A549 (cell line): ENCODE measurements at regions not wholly inside any gene's neighbourhood (a gene's known extent, or its start where the extent isn't known, plus 50 kb on each side); places are given as distances from the start of the nearest gene placed in this dataset.

ENCODE experiments used
- EP300 ChIP-seq, 2 experiments: fragments of >200 bp; sonication (Bioruptor Twin); formaldehyde crosslinking; IDR thresholded peaks; 2 replicates in 1 of 2; 3 replicates in 1 of 2; pipeline ENCODE4 v1.6.1; 2016 to 2017
- NFE2L2 ChIP-seq: fragments of 150-350 bp; conservative IDR thresholded peaks from 2 replicates; pipeline ENCODE4 v1.6.1; 2014; ENCODE audit warnings: low read length

GRCh38 chr9:107855164-107855563, 365.6 kb upstream of the KLF4 start:
- TF ChIP-seq EP300 (IDR thresholded peaks at IDR 0.05) (no peak), NFE2L2 (no peak)
